OCI-LY3 (cell line): ENCODE measurements at regions not wholly inside any gene's neighbourhood (a gene's known extent, or its start where the extent isn't known, plus 50 kb on each side); places are given as distances from the start of the nearest gene placed in this dataset.

Experiments
- H2AFZ ChIP-seq: fragments of 200-600, 300-600 bp; shearing (Covaris generic); 2 replicates; pipeline ENCODE4 v1.6.0; 2014; ENCODE audit warnings: antibody characterized with exemption, low read depth, low read length
- H3K27ac ChIP-seq: fragments of 200-600, 300-600 bp; sonication (generic); 2 replicates; pipeline ENCODE4 v1.5.1; 2014; ENCODE audit warnings: mild to moderate bottlenecking, low read length, moderate library complexity, mixed read lengths
- H3K27me3 ChIP-seq: fragments of 200-600, 300-600 bp; sonication (generic); 2 replicates; pipeline ENCODE4 v1.6.1; 2014; ENCODE audit warnings: low read depth, low read length, mixed read lengths
- H3K36me3 ChIP-seq: fragments of 200-600, 300-600 bp; sonication (generic); replicated peaks from 2 replicates; pipeline ENCODE3; 2014; ENCODE audit warnings: low read depth, low read length, mixed read lengths
- H3K4me1 ChIP-seq: fragments of 300-600, 200-600 bp; sonication (generic); 2 replicates; pipeline ENCODE4 v1.6.1; 2014; ENCODE audit warnings: low read length, mixed read lengths
- H3K4me2 ChIP-seq: fragments of 200-600, 300-600 bp; sonication (generic); 2 replicates; pipeline ENCODE4 v1.6.1; 2014; ENCODE audit warnings: low read length, mixed read lengths
- H3K4me3 ChIP-seq: fragments of 300-600, 200-600 bp; sonication (generic); 2 replicates; pipeline ENCODE4 v1.5.1; 2014; ENCODE audit warnings: antibody characterized with exemption, mild to moderate bottlenecking, low read length, moderate library complexity
- H3K79me2 ChIP-seq: fragments of 300-600, 200-600 bp; shearing (Covaris generic); 2 replicates; pipeline ENCODE4 v1.6.1; 2014; ENCODE audit warnings: mild to moderate bottlenecking, low read length, mixed read lengths
- H3K9ac ChIP-seq: fragments of 300-600, 200-600 bp; shearing (Covaris generic); 2 replicates; pipeline ENCODE4 v1.6.0; 2014; ENCODE audit warnings: mild to moderate bottlenecking, low read length, moderate library complexity
- H3K9me3 ChIP-seq: fragments of 200-600, 300-600 bp; shearing (Covaris generic); 2 replicates; pipeline ENCODE4 v1.6.1; 2014; ENCODE audit warnings: low read length, mixed read lengths; ENCODE audit not compliant: insufficient read depth
- H4K20me1 ChIP-seq: fragments of 200-600, 300-600 bp; sonication (generic); 2 replicates; pipeline ENCODE4 v1.6.1; 2016; ENCODE audit warnings: low read length, mixed read lengths; ENCODE audit not compliant: insufficient read depth
- CTCF ChIP-seq: fragments of 200-600, 300-600 bp; sonication (generic); IDR thresholded peaks from 2 replicates; pipeline ENCODE4 v1.5.1; 2014; ENCODE audit warnings: antibody characterized with exemption, low read length, low read depth
- EZH2phosphoT487 ChIP-seq: fragments of 200-600 bp; shearing (Covaris generic); IDR thresholded peaks from 2 replicates; pipeline ENCODE4 v1.6.1; 2018; ENCODE audit warnings: antibody characterized with exemption, mixed run types, low read depth

- Histone ChIP-seq H3K9ac (no peak overlapping the region), H3K9me3 (no peaks in the 10 kb centered on the region), H3K36me3 (no peaks in the 10 kb centered on the region), H2AFZ (no peak overlapping the region), H3K4me3 (no peak overlapping the region), H3K4me1 (no peaks in the 10 kb centered on the region), H3K27me3 (no peaks in the 10 kb centered on the region), H4K20me1 (no peaks in the 10 kb centered on the region), H3K79me2 (no peaks in the 10 kb centered on the region), H3K27ac (no peak overlapping the region), H3K4me2 (no peak overlapping the region)
- TF ChIP-seq EZH2phosphoT487 (no peak), CTCF (no peak)
Observed at GRCh38 chr3:163914567-163914966, 1163.7 kb downstream of the SI start.

GRCh38 chr3:163891771-163892170 lies 1186.5 kb downstream of the SI start:
- H3K9ac ChIP-seq: no peak overlapping the region
- H3K4me1 ChIP-seq: no peaks in the 10 kb centered on the region
- TF ChIP-seq CTCF (no peak), EZH2phosphoT487 (no peak)
- no peaks in the 10 kb centered on the region for H3K79me2 ChIP-seq
- no peak overlapping the region for H2AFZ ChIP-seq
- no peaks in the 10 kb centered on the region for H3K9me3 ChIP-seq
- no peaks in the 10 kb centered on the region for H4K20me1 ChIP-seq
- H3K4me2 ChIP-seq: no peak overlapping the region
- H3K4me3 ChIP-seq: no peak overlapping the region
- H3K27ac ChIP-seq: no peak overlapping the region
- no peaks in the 10 kb centered on the region for H3K27me3 ChIP-seq
- no peaks in the 10 kb centered on the region for H3K36me3 ChIP-seq

GRCh38 chr3:163890661-163891060 lies 1187.6 kb downstream of the SI start:
- H2AFZ ChIP-seq: no peak overlapping the region
- no peak overlapping the region for H3K4me2 ChIP-seq
- H3K79me2 ChIP-seq: no peaks in the 10 kb centered on the region
- H3K27ac ChIP-seq: no peak overlapping the region
- H3K4me1 ChIP-seq: no peaks in the 10 kb centered on the region
- no peak overlapping the region for H3K9ac ChIP-seq
- H3K4me3 ChIP-seq: no peak overlapping the region
- H3K27me3 ChIP-seq: no peaks in the 10 kb centered on the region
- no peak for TF ChIP-seq EZH2phosphoT487
- TF ChIP-seq CTCF: no peak
- no peaks in the 10 kb centered on the region for H3K9me3 ChIP-seq
- no peaks in the 10 kb centered on the region for H4K20me1 ChIP-seq
- H3K36me3 ChIP-seq: no peaks in the 10 kb centered on the region

- H3K79me2 ChIP-seq: no peaks in the 10 kb centered on the region
- H3K4me3 ChIP-seq: no peak overlapping the region
- H3K9me3 ChIP-seq: peaks cover 3% of the 10 kb centered on the region; the same call in 1 of the 2 replicates
- TF ChIP-seq CTCF: no peak
- no peak for TF ChIP-seq EZH2phosphoT487
- no peaks in the 10 kb centered on the region for H3K27me3 ChIP-seq
- H3K36me3 ChIP-seq: no peaks in the 10 kb centered on the region
- no peaks in the 10 kb centered on the region for H3K4me1 ChIP-seq
- H3K4me2 ChIP-seq: peak overlapping the region; percentile 4; the same call in 1 of the 2 replicates
- no peaks in the 10 kb centered on the region for H4K20me1 ChIP-seq
- no peak overlapping the region for H3K27ac ChIP-seq
- no peak overlapping the region for H3K9ac ChIP-seq
- H2AFZ ChIP-seq: no peak overlapping the region
Observed at GRCh38 chr3:163879172-163879571, 1199.1 kb downstream of the SI start.
